ENCODE measurements at regions not wholly inside any gene's neighbourhood (a gene's known extent, or its start where the extent isn't known, plus 50 kb on each side); places are given as distances from the start of the nearest gene placed in this dataset.
"Not testable (repeated sequence)": the region's sequence is repeated elsewhere in the genome, so short reads cannot be mapped to it uniquely, and the experiment has no call there.

DNA sequence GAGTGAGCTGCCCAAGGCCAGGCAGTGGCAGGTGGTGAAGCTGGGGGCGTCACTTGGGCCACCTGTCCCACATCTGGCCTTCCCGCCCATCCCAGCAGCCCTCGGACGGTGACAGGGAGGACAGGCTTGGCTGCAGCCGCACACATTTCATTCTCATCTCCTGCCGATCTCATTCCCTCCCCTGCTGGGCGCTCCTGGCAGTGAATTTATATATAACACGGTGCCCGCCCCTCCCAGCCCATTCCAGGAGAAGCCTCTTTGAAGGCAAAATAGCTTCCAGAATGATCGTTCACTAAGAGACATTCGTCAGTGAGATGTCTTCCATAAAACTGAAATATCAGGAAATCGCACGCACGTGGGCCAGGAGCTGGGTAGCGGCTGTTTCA is 861.3 kb downstream of the TBC1D22A start:
- intact Hi-C loops (cut with DNase I): no loop called here
- DNase-seq (ENCODE audit: missing footprints) (no peak), ATAC-seq (no peak)

DNA sequence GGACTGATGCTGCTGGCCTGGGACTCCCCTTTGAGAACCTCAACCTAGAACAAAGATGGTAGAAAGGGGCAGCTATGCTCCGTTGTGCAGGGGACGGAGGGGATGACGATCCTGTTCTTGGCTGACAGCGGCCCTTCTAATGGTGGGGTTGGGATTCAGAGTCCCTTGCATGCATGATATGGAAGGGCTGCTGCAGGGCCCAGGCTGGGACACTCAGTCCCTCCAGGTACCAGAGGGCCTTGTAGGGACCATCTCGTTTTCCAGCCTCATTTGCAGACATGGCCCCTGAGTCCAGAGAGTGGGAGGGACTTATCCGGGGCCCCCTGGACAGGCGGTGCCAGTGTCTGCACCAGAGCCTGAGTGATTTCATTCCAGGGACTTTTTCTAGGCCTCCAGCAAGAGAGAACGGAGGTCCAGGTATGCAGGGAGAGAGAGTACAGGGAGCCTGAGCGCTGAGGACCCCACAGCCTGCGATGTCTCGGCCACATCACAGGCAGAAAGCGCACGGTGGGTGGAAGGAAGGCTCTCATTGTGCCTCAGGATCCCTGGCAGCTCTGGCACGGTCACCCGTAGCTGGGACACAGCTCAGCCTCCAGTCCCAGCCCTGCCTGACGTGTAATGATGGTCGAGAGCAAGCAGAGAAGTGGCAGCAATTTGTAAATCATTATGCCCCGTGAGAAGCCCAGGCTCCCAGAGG is 860.8 kb downstream of the TBC1D22A start:
- intact Hi-C loops (cut with DNase I): no loop called here
- ATAC-seq: no peak
- DNase-seq (ENCODE audit: missing footprints): no peak

GRCh38 chr22:47622541-47622940 is 860.1 kb downstream of the TBC1D22A start:
- ATAC-seq (no peak), DNase-seq (ENCODE audit: missing footprints) (no peak)
- intact Hi-C loops (cut with DNase I): no loop called here

GRCh38 chr22:47621253-47621652 is 858.8 kb downstream of the TBC1D22A start:
- intact Hi-C loops (cut with DNase I): no loop called here
- DNase-seq (ENCODE audit: missing footprints): no peak
- no peak for ATAC-seq

GRCh38 chr22:47620391-47620790 is 857.9 kb downstream of the TBC1D22A start:
- DNase-seq (ENCODE audit: missing footprints) (no peak), ATAC-seq (no peak)
- intact Hi-C loops (cut with DNase I): no loop called here

DNA sequence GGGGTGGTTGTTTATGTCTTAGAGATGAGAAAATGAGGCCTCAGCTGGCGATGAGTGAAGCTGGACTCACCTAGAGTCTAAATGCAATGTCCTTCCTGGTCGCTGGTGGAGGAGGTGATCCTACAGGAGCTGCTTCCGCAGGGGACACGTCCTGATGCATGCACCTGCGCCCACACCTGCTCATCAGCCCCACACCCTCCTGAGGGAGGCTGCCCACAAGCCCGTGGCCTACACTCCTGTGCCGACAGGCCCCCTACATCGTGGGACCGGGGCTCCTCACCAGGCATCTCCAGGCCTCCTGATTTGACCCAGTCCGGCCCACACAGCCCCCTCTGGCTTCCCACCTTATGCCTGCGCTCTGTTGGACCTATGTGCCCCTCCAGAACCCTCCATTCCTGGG is 857.2 kb downstream of the TBC1D22A start:
- ATAC-seq: no peak
- no peak for DNase-seq (ENCODE audit: missing footprints)
- intact Hi-C loops (cut with DNase I): no loop called here

- no peak for ATAC-seq
- intact Hi-C loops (cut with DNase I): no loop called here
- DNase-seq (ENCODE audit: missing footprints): no peak
Measured at GRCh38 chr22:47618180-47619010, 855.9 kb downstream of the TBC1D22A start.

DNA sequence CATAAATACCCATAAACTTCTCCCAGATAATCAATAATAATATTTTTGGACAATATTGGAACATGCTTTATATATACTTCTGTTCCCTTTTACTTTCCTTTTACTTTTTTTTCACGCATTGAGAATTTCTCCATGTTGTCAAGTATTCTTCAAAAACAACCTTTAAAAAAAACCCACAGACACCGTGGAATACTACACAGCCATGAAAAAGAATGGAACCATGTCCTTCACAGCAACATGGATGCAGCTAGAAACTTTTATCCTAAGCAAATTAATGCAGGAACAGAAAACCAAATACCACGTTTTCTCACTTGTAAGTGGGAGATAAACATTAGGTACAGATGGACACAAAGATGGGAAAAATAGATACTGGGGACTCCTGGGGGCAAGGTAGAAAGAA is 854.7 kb downstream of the TBC1D22A start:
- ATAC-seq (no peak), DNase-seq (ENCODE audit: missing footprints) (no peak)
- intact Hi-C loops (cut with DNase I): no loop called here

DNA sequence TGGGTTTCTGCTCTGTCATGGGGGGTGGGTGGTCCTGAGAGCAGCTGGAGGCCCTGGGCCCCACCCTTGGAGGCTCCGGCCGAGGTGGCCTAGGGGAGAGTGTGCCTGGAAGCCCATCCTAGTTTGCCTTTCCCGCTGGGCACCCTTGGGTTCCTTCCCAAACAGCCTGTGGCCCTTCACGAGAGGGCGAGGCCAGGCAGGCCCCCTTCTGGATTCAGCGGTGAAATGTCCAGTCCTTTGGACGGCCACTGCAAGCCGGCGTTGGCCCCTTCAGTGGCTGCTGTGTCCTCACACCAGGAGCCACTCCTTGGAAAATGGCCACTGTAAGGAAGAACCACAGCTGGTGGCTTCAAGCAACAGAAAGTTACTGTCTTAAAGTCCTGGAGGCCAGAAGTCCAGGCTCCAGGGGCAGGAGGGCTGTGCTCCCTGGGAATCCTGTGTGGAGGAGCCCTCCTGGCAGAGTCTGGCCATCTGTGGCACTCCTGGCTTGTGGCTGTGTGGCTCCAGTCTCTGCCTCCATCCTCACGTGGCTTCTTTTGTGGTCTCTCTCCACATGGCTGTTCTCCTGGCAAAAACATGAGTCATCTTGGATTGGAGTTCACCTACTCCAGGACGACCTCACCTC is 854.1 kb downstream of the TBC1D22A start:
- DNase-seq (ENCODE audit: missing footprints): no peak
- no peak for ATAC-seq
- intact Hi-C loops (cut with DNase I): no loop called here

DNA sequence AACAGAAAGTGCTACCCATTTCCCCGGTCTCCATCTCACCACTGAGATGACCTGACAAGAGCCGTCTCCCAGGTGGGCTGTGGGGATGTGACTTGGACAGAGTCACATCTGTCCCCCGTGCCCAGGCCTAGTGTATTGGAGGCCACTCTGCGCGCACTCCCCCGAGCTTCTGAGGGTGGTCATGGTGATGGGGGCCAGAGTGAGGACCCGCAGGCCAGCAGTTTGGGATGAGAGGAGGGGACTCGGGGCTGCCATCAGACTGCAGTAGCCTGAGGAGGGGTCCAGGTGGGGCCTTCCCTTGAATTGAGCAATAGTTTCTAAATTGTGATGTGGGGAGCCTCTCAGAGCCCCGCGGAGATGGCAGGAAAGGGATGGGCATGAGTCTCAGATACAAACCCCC is 852.6 kb downstream of the TBC1D22A start:
- intact Hi-C loops (cut with DNase I): no loop called here
- DNase-seq (ENCODE audit: missing footprints) (no peak), ATAC-seq (no peak)

DNA sequence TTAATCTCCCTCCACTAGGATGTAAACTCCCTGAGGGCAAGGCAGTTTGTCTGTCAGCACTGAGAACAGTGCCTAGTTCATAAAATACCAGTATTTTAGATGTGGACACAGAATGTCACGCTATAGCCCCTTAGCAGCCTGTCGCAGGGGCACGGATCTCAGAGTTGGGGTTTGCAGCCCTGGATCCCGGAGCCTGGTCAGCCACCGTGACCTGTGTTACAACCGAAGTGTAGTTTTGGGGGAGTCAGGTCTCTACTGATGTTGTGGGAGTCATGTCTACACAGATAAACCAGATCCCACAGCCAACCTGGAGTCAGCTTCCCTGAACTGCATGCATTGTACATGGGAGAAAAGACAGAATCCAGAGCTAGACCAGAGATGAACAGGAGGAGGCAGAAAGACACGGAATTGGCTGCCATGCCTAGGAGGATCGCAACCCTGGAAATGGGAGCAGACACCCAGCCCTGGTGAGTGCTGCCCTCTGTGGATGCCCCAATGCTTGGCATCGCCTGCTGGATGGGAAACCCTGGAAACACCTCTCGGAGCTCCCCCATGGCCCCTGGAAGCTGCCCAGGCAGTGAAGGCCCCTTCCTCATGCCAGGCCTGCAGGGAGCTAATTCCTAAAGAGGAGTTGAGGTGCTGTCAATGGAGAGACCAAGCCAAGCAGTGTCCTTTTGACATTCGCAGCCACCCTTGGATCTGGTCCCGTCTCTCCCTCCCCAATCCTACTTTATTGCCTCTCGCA is 851.3 kb downstream of the TBC1D22A start:
- ATAC-seq (no peak), DNase-seq (ENCODE audit: missing footprints) (no peak)
- intact Hi-C loops (cut with DNase I): no loop called here

GRCh38 chr22:47613181-47613580 is 850.7 kb downstream of the TBC1D22A start:
- intact Hi-C loops (cut with DNase I); ATAC-seq; DNase-seq (ENCODE audit: missing footprints): not testable (repeated sequence)

GRCh38 chr22:47612311-47612910 is 850.0 kb downstream of the TBC1D22A start:
- intact Hi-C loops (cut with DNase I): no loop called here
- no peak for ATAC-seq

DNA sequence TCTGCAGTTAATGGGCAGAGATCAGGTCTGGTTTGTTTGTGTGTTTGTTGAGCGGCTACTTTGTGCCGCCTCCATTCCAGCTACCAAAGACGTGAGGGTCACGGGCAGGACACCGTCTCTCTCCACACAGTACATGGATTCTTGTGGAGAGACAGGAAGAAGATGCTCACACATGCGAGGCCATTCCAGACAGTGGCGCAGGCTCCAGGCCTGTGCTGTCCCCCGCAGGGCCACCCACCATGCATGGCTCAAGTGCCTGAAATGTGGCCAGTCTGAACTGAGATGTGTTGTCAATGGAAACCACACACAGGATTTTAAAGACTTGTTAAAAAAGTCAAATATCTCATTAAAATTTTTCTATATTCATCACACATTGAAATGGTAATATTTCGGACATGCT is 848.3 kb downstream of the TBC1D22A start:
- DNase-seq (ENCODE audit: missing footprints): no peak
- no peak for ATAC-seq
- intact Hi-C loops (cut with DNase I): no loop called here

More at GRCh38 chr22:47612311-47612910, 850.0 kb downstream of the TBC1D22A start:
- DNase-seq (ENCODE audit: missing footprints): no peak

GRCh38 chr22:47610281-47610680 is 847.8 kb downstream of the TBC1D22A start:
- no peak for DNase-seq (ENCODE audit: missing footprints)
- intact Hi-C loops (cut with DNase I): no loop called here
- ATAC-seq: no peak

DNA sequence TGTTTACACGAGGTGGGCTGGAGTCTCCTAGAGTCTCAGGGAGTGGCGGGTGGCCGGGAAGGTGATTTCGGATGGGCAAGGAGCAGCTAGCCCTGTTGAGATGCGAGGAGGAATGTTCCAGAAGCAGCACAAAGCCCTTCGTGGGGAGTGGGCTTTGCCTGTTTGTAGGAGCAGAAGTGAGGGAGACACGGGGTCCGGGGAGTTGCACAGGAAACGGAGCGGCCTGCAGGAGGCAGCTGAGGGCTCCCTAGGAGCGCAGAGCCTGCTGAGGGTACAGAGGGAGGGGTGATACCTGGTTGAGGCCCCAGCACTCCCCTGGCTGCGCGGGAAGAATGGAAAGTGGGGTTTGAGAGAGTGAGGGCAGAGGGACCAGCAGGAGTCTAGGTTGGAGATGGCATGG is 847.2 kb downstream of the TBC1D22A start:
- intact Hi-C loops (cut with DNase I): no loop called here
- DNase-seq (ENCODE audit: missing footprints): no peak
- ATAC-seq: no peak

GRCh38 chr22:47608421-47608820 is 846.0 kb downstream of the TBC1D22A start:
- ATAC-seq: no peak
- no peak for DNase-seq (ENCODE audit: missing footprints)
- intact Hi-C loops (cut with DNase I): no loop called here

DNA sequence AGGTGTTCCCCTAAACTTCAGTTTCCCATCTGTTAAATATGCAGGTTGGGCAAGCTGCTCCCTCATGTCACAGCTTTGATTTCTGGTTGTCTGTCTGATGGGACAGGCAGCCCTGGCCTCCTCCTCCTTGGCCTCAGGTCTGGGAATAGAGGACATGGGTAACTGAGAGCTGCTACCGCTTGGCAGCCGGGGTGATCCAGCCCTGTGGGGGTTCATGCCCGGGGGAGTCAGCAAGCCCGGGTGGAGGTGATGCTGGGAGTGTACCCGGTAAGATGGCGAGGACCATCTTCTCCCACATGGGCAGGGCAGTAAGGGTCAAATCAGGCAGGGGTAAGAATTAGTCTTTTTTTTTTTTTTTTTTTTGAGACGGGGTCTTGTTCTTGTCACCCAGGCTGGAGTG is 845.0 kb downstream of the TBC1D22A start:
- no peak for DNase-seq (ENCODE audit: missing footprints)
- intact Hi-C loops (cut with DNase I): no loop called here
- ATAC-seq: no peak

GRCh38 chr22:47606426-47606825 is 844.0 kb downstream of the TBC1D22A start:
- no peak for DNase-seq (ENCODE audit: missing footprints)
- intact Hi-C loops (cut with DNase I): no loop called here
- no peak for ATAC-seq

All from Right ventricle myocardium inferior (tissue), 1 donor.